Sigmoid colon (tissue), 4 donors: ENCODE measurements at regions not wholly inside any gene's neighbourhood (a gene's known extent, or its start where the extent isn't known, plus 50 kb on each side); places are given as distances from the start of the nearest gene placed in this dataset.

Experiments used
- EP300 ChIP-seq, 4 donors: sonication (generic); formaldehyde crosslinking; IDR thresholded peaks; one replicate each; pipeline ENCODE4 v1.6.1; 2017; ENCODE audit warnings: antibody characterized with exemption in 4 of 4
- POLR2A ChIP-seq, 2 donors: fragments of 450-650 bp; IDR thresholded peaks; one replicate each; pipeline ENCODE4 v1.6.1; 2016; ENCODE audit warnings: antibody characterized with exemption in 2 of 2, mild to moderate bottlenecking in 2 of 2, moderate library complexity in 2 of 2
- TF ChIP-seq, protein P1 (sequence below), 4 experiments: fragments of 450-650 bp in 3 of 4; fragments of 200-600 bp in 1 of 4; IDR thresholded peaks; one replicate each; pipeline ENCODE4 v1.5.1; 2016 to 2019; ENCODE audit warnings: antibody characterized with exemption in 4 of 4, mild to moderate bottlenecking in 3 of 4, moderate library complexity in 2 of 4

DNA sequence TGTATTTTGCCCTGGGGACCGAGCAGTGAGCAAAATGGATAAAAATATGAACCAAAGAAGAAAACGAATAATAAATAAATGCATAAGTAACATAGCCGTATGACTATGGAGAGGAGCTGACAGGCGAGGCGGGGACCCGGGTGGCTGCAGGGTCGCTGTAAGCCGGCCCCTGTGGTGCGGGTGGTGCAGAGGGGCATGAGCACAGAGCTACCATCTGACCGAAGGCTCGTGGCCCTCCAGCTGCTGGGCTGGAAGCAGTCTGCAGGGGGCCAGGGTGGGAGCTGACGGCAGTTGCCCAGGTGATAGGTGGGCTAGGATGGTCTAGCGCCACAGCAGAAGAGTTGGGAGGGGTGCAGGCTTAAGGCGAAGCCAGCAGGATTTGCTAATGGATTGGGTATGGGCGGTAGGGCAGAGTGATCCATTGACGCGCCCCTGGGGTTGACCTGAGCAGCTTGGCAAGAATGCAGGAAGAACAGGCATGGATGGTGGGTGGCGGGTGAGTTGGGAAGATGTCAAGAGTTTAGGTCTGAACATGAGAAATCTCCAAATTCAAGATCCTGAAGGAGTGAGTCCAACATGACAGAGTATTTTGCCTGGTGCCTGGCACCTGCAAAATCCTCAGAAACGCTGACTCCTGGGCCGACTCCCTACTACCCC lies 228.0 kb downstream of the FOXL1 start:
- TF ChIP-seq POLR2A (IDR thresholded peaks at IDR 0.05) (no peak), EP300 (IDR thresholded peaks at IDR 0.05) (no peak)
- TF ChIP-seq, protein P1, sequence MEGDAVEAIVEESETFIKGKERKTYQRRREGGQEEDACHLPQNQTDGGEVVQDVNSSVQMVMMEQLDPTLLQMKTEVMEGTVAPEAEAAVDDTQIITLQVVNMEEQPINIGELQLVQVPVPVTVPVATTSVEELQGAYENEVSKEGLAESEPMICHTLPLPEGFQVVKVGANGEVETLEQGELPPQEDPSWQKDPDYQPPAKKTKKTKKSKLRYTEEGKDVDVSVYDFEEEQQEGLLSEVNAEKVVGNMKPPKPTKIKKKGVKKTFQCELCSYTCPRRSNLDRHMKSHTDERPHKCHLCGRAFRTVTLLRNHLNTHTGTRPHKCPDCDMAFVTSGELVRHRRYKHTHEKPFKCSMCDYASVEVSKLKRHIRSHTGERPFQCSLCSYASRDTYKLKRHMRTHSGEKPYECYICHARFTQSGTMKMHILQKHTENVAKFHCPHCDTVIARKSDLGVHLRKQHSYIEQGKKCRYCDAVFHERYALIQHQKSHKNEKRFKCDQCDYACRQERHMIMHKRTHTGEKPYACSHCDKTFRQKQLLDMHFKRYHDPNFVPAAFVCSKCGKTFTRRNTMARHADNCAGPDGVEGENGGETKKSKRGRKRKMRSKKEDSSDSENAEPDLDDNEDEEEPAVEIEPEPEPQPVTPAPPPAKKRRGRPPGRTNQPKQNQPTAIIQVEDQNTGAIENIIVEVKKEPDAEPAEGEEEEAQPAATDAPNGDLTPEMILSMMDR (IDR thresholded peaks at IDR 0.05): no peak
